ENCODE measurements at regions not wholly inside any gene's neighbourhood (a gene's known extent, or its start where the extent isn't known, plus 50 kb on each side); places are given as distances from the start of the nearest gene placed in this dataset.

GRCh38 chr13:18996221-18996620 lies 185.4 kb downstream of the TUBA3C start:
- ChIA-PET CTCF (no interaction called here), POLR2A (no interaction called here)
- no TSS peak for BruUV-seq (replicated peaks)
- TF ChIP-seq CTCF (IDR thresholded peaks at IDR 0.05; ENCODE audit: insufficient read depth in 1 of 2, low read depth in 1 of 2, low read length in 1 of 2, severe bottlenecking in 1 of 2, unreplicated experiment in 1 of 2) = no peak
- Mint-ChIP-seq H3K27me3 (ENCODE audit: insufficient read depth, unreplicated experiment) (no peaks in the 10 kb centered on the region), H3K36me3 (ENCODE audit: insufficient read depth, unreplicated experiment) (no peaks in the 10 kb centered on the region), H3K4me1 (ENCODE audit: low read depth, unreplicated experiment) (no peaks in the 10 kb centered on the region), H3K27ac (ENCODE audit: unreplicated experiment) (no peak overlapping the region), H3K4me3 (ENCODE audit: unreplicated experiment) (no peak overlapping the region), H3K9me3 (ENCODE audit: unreplicated experiment) (peaks cover 66% of the 10 kb centered on the region)
- H3K4me1 ChIP-seq = no peaks in the 10 kb centered on the region
- no peak overlapping the region for H3K4me3 ChIP-seq (ENCODE audit: low read depth, low read length)
- intact Hi-C loops (cut with micrococcal nuclease; ENCODE audit: unreplicated experiment) = no loop called here
- H3K27me3 ChIP-seq (replicated peaks; ENCODE audit: control insufficient read depth, insufficient read depth, low read length) = no peaks in the 10 kb centered on the region
- DNase-seq = no peak
- peaks cover 11% of the 10 kb centered on the region; the same call in 1 of the 2 replicates for H3K9me3 ChIP-seq
- H3K36me3 ChIP-seq (ENCODE audit: control insufficient read depth, insufficient read depth, low read length) = no peaks in the 10 kb centered on the region

- no peaks in the 10 kb centered on the region for H3K36me3 ChIP-seq (ENCODE audit: control insufficient read depth, insufficient read depth, low read length)
- intact Hi-C loops (cut with micrococcal nuclease; ENCODE audit: unreplicated experiment) = no loop called here
- H3K4me3 ChIP-seq (ENCODE audit: low read depth, low read length) = no peak overlapping the region
- Mint-ChIP-seq H3K9me3 (ENCODE audit: unreplicated experiment) (peaks cover 70% of the 10 kb centered on the region), H3K27me3 (ENCODE audit: insufficient read depth, unreplicated experiment) (no peaks in the 10 kb centered on the region), H3K4me3 (ENCODE audit: unreplicated experiment) (no peak overlapping the region), H3K4me1 (ENCODE audit: low read depth, unreplicated experiment) (no peaks in the 10 kb centered on the region), H3K36me3 (ENCODE audit: insufficient read depth, unreplicated experiment) (no peaks in the 10 kb centered on the region), H3K27ac (ENCODE audit: unreplicated experiment) (no peak overlapping the region)
- no peaks in the 10 kb centered on the region for H3K4me1 ChIP-seq
- no TSS peak for BruUV-seq (replicated peaks)
- POLR2A ChIA-PET = no interaction called here
- no peak for DNase-seq
- CTCF ChIA-PET = no interaction called here
- no peak for TF ChIP-seq CTCF (IDR thresholded peaks at IDR 0.05; ENCODE audit: insufficient read depth in 1 of 2, low read depth in 1 of 2, low read length in 1 of 2, severe bottlenecking in 1 of 2, unreplicated experiment in 1 of 2)
- no peaks in the 10 kb centered on the region for H3K27me3 ChIP-seq (replicated peaks; ENCODE audit: control insufficient read depth, insufficient read depth, low read length)
- H3K9me3 ChIP-seq = peaks cover 11% of the 10 kb centered on the region; the same call in 1 of the 2 replicates
These were observed 186.3 kb downstream of the TUBA3C start for GRCh38 chr13:18995259-18995873.

DNA sequence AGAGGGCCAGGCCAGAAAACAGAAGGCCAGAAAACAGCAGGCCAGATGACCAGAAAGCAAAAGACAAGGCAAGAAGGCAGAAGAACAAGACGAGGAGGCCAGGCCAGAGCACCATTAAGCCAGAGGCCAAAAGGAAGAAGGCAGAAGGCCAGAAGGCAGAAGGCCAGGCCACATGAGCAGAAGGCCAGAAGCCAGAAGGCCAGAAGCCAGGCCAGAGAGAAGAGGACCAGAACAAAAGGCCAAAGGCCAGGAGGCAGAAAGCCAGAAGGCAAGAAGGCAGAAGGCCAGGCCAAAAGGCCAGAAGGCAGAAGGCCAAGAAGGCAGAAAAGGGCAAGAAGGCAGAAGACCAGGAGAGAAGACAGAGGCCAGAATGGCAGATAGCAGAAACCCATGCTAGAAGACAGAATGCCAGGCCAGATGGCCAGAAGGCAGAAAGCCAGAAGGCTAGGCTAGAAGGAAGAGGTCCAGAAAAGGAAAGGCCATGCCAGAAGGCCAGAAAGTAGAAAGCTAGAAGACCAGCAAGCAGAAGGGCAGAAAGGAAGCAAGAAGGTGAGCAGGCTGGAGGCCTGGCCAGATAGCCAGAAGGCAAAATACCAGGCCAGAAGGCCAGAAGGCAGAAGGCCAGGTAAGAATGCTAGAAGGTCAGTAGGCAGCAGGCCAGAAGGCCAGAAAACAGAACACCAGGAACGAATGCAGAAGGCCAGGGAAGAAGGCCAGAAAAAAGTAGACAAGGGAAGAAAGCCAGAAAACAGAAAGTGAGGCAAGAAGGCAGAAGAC lies 187.6 kb downstream of the TUBA3C start:
- Histone ChIP-seq H3K4me3 (ENCODE audit: low read depth, low read length) (no peak overlapping the region), H3K36me3 (ENCODE audit: control insufficient read depth, insufficient read depth, low read length) (no peaks in the 10 kb centered on the region), H3K9me3 (peaks cover 11% of the 10 kb centered on the region; the same call in 1 of the 2 replicates), H3K27me3 (replicated peaks; ENCODE audit: control insufficient read depth, insufficient read depth, low read length) (no peaks in the 10 kb centered on the region), H3K4me1 (no peaks in the 10 kb centered on the region)
- Mint-ChIP-seq H3K27me3 (ENCODE audit: insufficient read depth, unreplicated experiment) (no peaks in the 10 kb centered on the region), H3K4me3 (ENCODE audit: unreplicated experiment) (no peak overlapping the region), H3K4me1 (ENCODE audit: low read depth, unreplicated experiment) (no peaks in the 10 kb centered on the region), H3K9me3 (ENCODE audit: unreplicated experiment) (peaks cover 76% of the 10 kb centered on the region), H3K36me3 (ENCODE audit: insufficient read depth, unreplicated experiment) (no peaks in the 10 kb centered on the region), H3K27ac (ENCODE audit: unreplicated experiment) (peak overlapping the region; percentile 23)
- BruUV-seq (replicated peaks) = no TSS peak
- ChIA-PET POLR2A (no interaction called here), CTCF (no interaction called here)
- intact Hi-C loops (cut with micrococcal nuclease; ENCODE audit: unreplicated experiment) = no loop called here
- no peak for TF ChIP-seq CTCF (IDR thresholded peaks at IDR 0.05; ENCODE audit: insufficient read depth in 1 of 2, low read depth in 1 of 2, low read length in 1 of 2, severe bottlenecking in 1 of 2, unreplicated experiment in 1 of 2)
- no peak for DNase-seq
